OCI-LY1 (cell line): ENCODE measurements at regions not wholly inside any gene's neighbourhood (a gene's known extent, or its start where the extent isn't known, plus 50 kb on each side); places are given as distances from the start of the nearest gene placed in this dataset.

Experiments
- H2AFZ ChIP-seq: fragments of 200-600 bp; sonication (generic), shearing (Covaris generic); 2 replicates; pipeline ENCODE4 v1.6.0; 2014; ENCODE audit warnings: antibody characterized with exemption, mild to moderate bottlenecking, low read length
- H3F3A ChIP-seq: fragments of 200-600 bp; sonication (generic), shearing (Covaris generic); 2 replicates; pipeline ENCODE4 v1.6.0; 2014; ENCODE audit warnings: mild to moderate bottlenecking, antibody characterized with exemption, low read length, moderate library complexity; ENCODE audit not compliant: insufficient read depth
- H3K27ac ChIP-seq: fragments of 200-600 bp; sonication (generic); 2 replicates; pipeline ENCODE4 v1.5.1; 2014; ENCODE audit warnings: low read length, mixed run types, mild to moderate bottlenecking, low read depth; ENCODE audit not compliant: poor library complexity, severe bottlenecking
- H3K27me3 ChIP-seq: fragments of 200-600 bp; sonication (generic); 2 replicates; pipeline ENCODE4 v1.6.0; 2014; ENCODE audit warnings: antibody characterized with exemption, mild to moderate bottlenecking, low read length, moderate library complexity; ENCODE audit not compliant: insufficient read depth
- H3K36me3 ChIP-seq: fragments of 200-600 bp; sonication (generic); 2 replicates; pipeline ENCODE4 v1.6.1; 2014; ENCODE audit warnings: mild to moderate bottlenecking, antibody characterized with exemption, low read length, moderate library complexity, mixed read lengths; ENCODE audit not compliant: insufficient read depth
- H3K4me1 ChIP-seq: fragments of 200-600 bp; sonication (generic); 2 replicates; pipeline ENCODE4 v1.5.1; 2014; ENCODE audit warnings: mild to moderate bottlenecking, low read length, moderate library complexity; ENCODE audit not compliant: insufficient read depth, severe bottlenecking
- H3K4me2 ChIP-seq: fragments of 200-600 bp; sonication (generic), shearing (Covaris generic); 2 replicates; pipeline ENCODE4 v1.6.1; 2014; ENCODE audit warnings: low read length
- H3K4me3 ChIP-seq: fragments of 200-600 bp; sonication (generic); 2 replicates; pipeline ENCODE4 v1.5.1; 2014; ENCODE audit warnings: low read length, low read depth, mild to moderate bottlenecking, mixed read lengths; ENCODE audit not compliant: poor library complexity, severe bottlenecking
- H3K79me2 ChIP-seq: fragments of 200-600 bp; shearing (Covaris generic); 2 replicates; pipeline ENCODE4 v1.6.1; 2016; ENCODE audit warnings: mixed run types, low read length, mixed read lengths; ENCODE audit not compliant: insufficient read depth
- H3K9ac ChIP-seq: fragments of 200-600 bp; sonication (generic), shearing (Covaris generic); 2 replicates; pipeline ENCODE4 v1.6.1; 2014; ENCODE audit warnings: mild to moderate bottlenecking, low read length, mixed read lengths
- H3K9me2 ChIP-seq: fragments of 200-600 bp; sonication (generic), shearing (Covaris generic); 2 replicates; pipeline ENCODE4 v1.6.1; 2014; ENCODE audit warnings: low read depth, mild to moderate bottlenecking, low read length, mixed read lengths
- H3K9me3 ChIP-seq: fragments of 200-600 bp; shearing (Covaris generic); 2 replicates; pipeline ENCODE4 v1.6.1; 2014; ENCODE audit warnings: low read length, mixed read lengths
- H4K20me1 ChIP-seq: fragments of 200-600 bp; sonication (generic), shearing (Covaris generic); 2 replicates; pipeline ENCODE4 v1.6.0; 2016; ENCODE audit warnings: mild to moderate bottlenecking, low read length; ENCODE audit not compliant: insufficient read depth
- CTCF ChIP-seq: fragments of 200-600 bp; sonication (generic), shearing (Covaris generic); IDR thresholded peaks from 2 replicates; pipeline ENCODE4 v1.5.1; 2017; ENCODE audit warnings: mild to moderate bottlenecking, antibody characterized with exemption, low read length, moderate library complexity, mixed read lengths
- EZH2 ChIP-seq: fragments of 200-600 bp; sonication (generic), shearing (Covaris generic); IDR thresholded peaks from 2 replicates; pipeline ENCODE4 v1.8.0; 2017; ENCODE audit warnings: borderline replicate concordance, mixed run types, mild to moderate bottlenecking, antibody characterized with exemption, low read length, moderate library complexity, mixed read lengths

GRCh38 chr6:105797983-105798453, 288.1 kb upstream of the PRDM1 start:
- Histone ChIP-seq H3K27me3 (peaks cover 4% of the 10 kb centered on the region; the same call in 1 of the 2 replicates), H3K4me2 (no peak overlapping the region), H3K4me1 (peaks cover 4% of the 10 kb centered on the region), H3K9ac (no peak overlapping the region), H3K79me2 (no peaks in the 10 kb centered on the region), H4K20me1 (no peaks in the 10 kb centered on the region), H3F3A (no peaks in the 10 kb centered on the region), H3K36me3 (no peaks in the 10 kb centered on the region), H3K9me2 (no peaks in the 10 kb centered on the region), H3K27ac (no peak overlapping the region), H3K4me3 (no peak overlapping the region), H2AFZ (no peak overlapping the region), H3K9me3 (no peaks in the 10 kb centered on the region)
- TF ChIP-seq EZH2: no peak
- no peak for TF ChIP-seq CTCF

- H4K20me1 ChIP-seq: no peaks in the 10 kb centered on the region
- H3K9ac ChIP-seq: no peak overlapping the region
- peaks cover 4% of the 10 kb centered on the region for H3K4me1 ChIP-seq
- no peak overlapping the region for H3K4me3 ChIP-seq
- H3K9me3 ChIP-seq: no peaks in the 10 kb centered on the region
- no peak overlapping the region for H3K27ac ChIP-seq
- no peak overlapping the region for H2AFZ ChIP-seq
- no peaks in the 10 kb centered on the region for H3K79me2 ChIP-seq
- TF ChIP-seq EZH2 (no peak), CTCF (no peak)
- no peaks in the 10 kb centered on the region for H3K36me3 ChIP-seq
- H3K27me3 ChIP-seq: peaks cover 4% of the 10 kb centered on the region; the same call in 1 of the 2 replicates
- H3K4me2 ChIP-seq: no peak overlapping the region
- H3K9me2 ChIP-seq: no peaks in the 10 kb centered on the region
- H3F3A ChIP-seq: no peaks in the 10 kb centered on the region
These were observed 288.7 kb upstream of the PRDM1 start for GRCh38 chr6:105797286-105797979.

- H3K79me2 ChIP-seq: no peaks in the 10 kb centered on the region
- no peak overlapping the region for H3K9ac ChIP-seq
- no peaks in the 10 kb centered on the region for H3F3A ChIP-seq
- H3K36me3 ChIP-seq: no peaks in the 10 kb centered on the region
- TF ChIP-seq CTCF (no peak), EZH2 (no peak)
- H3K4me1 ChIP-seq: peaks cover 4% of the 10 kb centered on the region
- H4K20me1 ChIP-seq: no peaks in the 10 kb centered on the region
- H3K27me3 ChIP-seq: peaks cover 4% of the 10 kb centered on the region; the same call in 1 of the 2 replicates
- H3K9me3 ChIP-seq: no peaks in the 10 kb centered on the region
- no peak overlapping the region for H3K4me3 ChIP-seq
- H3K4me2 ChIP-seq: no peak overlapping the region
- H3K27ac ChIP-seq: no peak overlapping the region
- H2AFZ ChIP-seq: no peak overlapping the region
- H3K9me2 ChIP-seq: no peaks in the 10 kb centered on the region
These were observed 290.1 kb upstream of the PRDM1 start for GRCh38 chr6:105795913-105796517.
